NCI-H1048 (cell line): ENCODE measurements at regions not wholly inside any gene's neighbourhood (a gene's known extent, or its start where the extent isn't known, plus 50 kb on each side); places are given as distances from the start of the nearest gene placed in this dataset.
"Not testable (repeated sequence)": the region's sequence is repeated elsewhere in the genome, so short reads cannot be mapped to it uniquely, and the experiment has no call there.

Experiments used
- DNase-seq: peaks from one replicate; lab custom pipeline; 2025; lab: John Stamatoyannopoulos, UW

- no peak for DNase-seq
Observed at GRCh38 chr4:149870008-149870407, 54.4 kb upstream of the IQCM start.

DNA sequence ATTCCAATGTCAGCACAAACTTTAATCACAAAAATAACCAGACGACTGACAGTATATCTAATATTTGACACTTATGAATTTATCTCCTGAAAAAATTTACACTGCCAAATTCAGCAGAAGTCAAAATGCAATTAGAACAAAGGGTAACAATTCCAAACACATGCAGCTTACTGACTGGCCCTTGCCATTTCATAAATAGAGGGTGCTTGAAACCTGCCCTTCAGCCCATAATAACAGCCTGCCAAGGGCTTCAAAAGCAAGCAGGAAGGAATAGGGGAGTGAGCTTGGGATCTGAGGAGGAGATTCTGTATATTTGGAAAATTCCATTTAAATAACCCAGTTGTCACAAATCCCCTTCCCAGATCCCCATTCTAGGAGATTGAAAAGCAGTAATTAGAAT lies 66.1 kb upstream of the IQCM start:
- DNase-seq, result no peak

GRCh38 chr4:149882251-149882650 lies 66.6 kb upstream of the IQCM start:
- no peak for DNase-seq

DNA sequence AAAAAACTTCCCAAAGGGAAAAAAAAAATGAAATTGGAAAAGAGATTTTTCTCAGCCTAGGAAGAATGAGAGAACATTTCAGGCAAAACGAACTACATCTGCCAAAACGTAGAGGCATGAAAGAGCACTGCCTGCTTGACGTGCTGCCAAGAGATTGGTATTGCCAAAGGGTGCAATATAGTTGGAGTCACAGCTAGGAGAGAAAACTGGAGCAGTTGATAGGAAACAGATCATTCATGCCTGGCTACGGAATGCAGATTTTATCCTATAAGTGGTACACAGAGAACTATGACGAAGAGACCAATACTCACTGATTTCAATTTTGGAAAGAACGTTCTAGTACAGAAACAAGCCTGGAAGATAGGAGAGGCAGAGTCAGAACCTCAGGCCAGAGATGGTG lies 68.4 kb upstream of the IQCM start:
- no peak for DNase-seq

DNA sequence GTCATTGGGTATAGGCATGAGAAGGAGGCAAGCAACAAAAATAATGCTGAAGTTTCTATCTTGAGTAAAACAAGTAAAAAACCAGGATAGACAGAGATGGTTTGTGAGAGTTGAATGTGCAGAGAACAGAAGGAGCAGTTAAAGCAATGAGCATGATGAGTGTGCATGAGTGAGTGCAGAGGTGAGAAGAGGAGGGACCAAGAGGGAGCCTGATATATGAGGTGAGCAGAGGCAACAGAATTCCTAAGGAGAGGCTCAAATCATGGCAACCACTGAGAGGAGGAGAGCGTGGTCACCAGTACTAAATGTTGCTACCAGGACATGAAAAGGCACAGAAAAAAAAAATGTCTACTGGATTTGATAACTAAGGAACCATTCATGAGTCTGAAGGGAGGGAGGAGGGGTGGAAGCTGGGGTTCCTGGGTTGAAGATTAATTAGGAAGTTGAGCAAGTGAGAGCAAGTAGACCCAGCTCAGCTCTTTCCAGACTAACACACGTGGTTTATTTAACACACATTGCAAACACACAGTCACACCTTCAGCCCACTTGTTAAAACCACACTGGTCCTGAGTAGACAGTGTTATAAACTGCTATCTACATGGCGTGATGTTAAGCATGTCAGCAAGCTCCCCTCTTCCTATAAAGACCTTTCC lies 69.0 kb upstream of the IQCM start:
- DNase-seq, result no peak

GRCh38 chr4:149885896-149886295 lies 70.3 kb upstream of the IQCM start:
- no peak for DNase-seq

DNA sequence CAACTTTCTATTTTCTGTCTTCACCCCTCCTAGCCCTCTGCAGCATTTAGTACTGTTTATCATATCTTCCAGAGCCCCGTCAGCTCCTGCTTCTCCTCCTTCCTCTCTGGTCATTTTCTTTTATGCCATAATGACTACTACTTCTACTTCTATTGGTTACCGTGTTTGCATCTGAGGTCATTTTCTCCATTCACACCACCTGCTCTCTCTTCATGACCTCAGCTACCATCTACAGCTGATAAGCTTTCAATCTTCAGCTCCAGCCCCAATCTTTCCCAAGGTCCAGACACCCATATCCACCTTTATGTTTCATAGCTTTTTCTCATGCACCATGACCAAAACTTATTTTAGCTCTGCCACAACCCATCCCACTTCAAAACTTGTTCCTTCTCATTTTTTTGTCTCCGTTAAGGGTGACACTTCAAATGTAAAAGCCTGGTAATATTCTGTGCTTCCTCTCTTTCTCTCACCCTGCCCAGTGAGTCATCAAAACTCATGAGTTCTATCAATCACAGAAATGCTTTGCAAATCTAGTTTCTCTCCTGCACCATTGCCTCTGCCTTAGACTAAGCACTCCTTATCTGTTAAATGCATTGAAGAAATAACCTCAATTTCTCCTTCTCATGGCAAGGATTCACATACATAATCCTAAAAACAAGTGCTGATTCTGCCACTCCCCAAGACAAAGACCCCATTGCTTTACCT lies 71.3 kb upstream of the IQCM start:
- DNase-seq, result no peak

- no peak for DNase-seq
Observed at GRCh38 chr4:149889991-149890390, 74.3 kb upstream of the IQCM start.

DNA sequence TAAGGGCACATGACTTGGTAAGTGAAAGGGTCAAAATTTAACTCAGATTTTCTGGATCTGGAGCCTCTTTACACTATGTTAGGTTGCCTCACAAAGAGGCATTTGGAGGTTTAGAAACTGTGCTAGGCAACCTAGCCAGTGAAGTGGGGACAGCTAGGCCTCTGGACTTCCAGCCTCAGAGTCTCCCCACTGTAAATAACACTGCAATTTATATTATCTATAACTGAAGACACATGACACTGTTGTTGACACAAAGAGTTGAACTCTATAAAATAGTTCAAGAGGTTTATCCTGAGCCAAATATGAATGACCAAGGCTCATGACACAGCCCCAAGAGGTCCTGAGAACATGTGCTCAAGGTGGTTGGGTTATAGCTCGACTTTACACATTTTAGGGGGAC lies 74.9 kb upstream of the IQCM start:
- DNase-seq, result no peak

DNA sequence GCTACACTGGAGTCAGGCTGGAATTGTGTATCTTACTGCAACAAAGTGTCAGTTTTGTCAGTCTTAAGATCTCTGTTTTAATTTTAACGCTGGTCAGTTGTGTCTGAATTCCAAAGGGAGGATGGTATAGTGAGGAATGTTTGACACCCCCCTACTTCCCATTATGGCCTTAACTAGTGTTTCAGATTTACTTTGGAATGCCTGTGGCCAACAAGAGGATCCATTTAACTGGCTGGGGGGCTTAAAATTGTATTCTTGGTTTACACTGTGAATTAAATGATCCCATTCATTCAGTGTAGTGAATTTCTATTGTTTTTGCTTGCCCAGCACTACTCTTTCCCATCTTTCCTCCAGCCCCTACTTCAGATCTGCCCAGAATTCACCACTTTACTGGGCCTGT lies 75.8 kb upstream of the IQCM start:
- no peak for DNase-seq

- DNase-seq, result no peak
Observed at GRCh38 chr4:149896432-149896831, 80.8 kb upstream of the IQCM start.

DNA sequence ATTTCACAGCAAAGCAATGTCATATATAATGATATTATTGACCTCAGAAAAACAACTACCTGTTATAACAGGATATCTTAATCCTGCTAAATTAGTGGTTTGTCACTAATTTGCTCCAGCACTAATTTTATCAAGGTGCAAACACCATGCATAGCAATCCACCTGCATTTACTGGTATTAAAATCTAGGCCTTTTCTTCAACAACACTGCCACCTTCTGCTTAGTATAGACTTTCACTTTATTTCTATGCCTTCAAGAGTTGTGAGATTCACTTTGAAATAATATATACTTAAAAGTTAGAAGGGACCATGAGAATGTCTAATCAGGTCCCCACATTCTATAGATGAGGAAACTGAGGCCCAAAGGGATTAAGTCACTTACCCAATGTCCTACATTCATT lies 82.1 kb upstream of the IQCM start:
- DNase-seq, result no peak

DNA sequence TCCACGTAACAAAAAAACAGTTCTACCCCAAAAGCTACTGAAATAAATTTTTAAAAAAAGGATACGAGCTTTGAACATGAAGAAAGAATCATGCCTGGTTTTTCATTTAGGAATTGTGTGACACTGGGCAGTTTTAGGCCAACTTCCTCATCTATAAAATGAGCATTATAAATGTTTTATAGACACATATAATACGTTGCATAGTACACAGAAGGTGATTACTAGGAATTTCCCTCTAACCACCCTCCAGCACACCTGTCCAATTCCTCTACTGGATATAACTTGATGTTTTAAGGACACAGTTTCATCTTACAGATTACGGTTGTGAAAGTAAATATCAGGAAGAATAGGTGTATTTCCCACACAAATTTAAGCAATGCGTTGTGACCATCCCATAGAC lies 85.5 kb upstream of the IQCM start:
- no peak for DNase-seq

- DNase-seq, result no peak
Observed at GRCh38 chr4:149902242-149902641, 86.6 kb upstream of the IQCM start.

DNA sequence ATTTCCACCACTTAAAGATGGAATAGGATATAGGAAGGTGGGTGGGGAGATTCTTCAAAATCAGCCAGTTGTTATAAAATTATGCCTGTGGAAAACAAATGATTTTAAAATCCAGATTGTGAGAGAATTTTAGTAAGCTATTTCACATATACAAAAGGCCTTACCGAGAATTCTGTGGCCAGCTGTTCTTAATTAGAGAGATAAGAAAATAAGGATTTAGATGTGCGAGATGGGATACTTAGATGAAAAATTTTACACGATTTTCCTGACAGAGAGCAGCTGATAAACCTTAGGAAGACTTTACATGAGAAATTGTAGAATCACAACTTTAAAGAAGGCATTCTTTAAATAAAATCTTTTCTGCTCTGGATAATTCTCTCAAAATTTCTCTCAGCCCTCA lies 94.5 kb upstream of the IQCM start:
- no peak for DNase-seq

- no peak for DNase-seq
Observed at GRCh38 chr4:149910604-149911350, 95.1 kb upstream of the IQCM start.

- DNase-seq, result no peak
Observed at GRCh38 chr4:149911354-149911753, 95.7 kb upstream of the IQCM start.

DNA sequence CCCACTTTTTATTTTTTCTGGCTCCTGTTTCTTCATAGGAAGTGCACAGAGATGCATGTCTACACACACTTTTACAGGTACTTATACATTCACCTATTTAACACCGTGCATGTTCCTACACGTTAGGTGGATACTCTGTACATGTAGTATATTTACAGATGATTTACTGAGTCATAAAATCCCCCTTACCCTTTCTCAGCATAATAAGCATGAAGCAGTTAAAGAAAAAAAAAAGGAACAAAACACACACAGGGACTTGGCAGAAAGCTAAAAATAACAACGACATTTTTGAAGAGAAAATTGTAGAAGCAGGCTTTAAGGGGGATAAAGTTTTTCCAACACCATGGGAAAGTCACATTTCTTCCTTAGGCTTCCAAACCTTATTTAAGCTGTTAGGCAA lies 96.4 kb upstream of the IQCM start:
- no peak for DNase-seq

DNA sequence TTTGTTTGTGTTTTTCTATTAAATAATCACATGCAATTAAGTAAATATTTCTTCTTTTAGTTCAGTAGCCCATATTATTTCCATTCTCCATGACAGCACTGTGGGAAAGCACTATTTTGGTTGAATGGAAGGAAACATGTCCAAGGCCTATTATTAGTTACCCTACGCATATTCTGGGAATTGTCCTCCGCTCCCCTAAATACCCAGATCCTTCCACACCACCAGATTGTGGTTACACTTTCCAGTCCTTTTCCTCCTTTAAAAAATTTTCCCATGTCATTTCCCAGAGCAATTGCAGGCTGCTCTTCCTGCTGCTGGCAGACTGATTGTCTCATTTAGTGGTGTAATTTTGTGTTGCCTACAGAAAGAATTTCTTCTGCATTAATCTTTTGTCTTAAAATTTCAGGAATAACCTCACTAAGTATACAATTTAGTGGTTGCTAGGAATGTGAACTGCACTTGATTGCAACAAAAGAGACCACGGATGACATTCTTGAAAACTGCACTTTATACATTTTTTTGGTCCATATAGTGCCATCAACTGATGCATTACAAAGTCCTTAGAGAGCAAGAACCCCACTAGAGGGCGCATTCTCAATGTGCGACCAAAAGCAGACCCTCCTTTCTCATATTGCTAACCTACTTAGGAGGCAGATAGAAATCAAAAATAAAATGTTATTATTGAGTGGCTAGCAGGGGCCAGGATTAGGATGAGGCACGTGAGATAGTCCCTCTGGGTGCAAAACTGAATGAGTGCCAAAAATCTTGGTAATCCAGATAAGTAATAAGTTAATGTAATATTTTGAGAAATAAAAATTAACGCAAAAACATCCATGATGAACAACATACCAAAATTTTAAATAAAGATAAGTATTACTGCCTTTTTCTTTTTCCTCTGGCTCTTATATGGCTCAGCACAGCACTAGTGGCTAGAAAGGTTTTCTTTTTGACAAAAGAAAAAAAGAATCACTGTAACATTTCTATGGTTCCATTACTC lies 98.8 kb upstream of the IQCM start:
- DNase-seq, result no peak

GRCh38 chr4:149915735-149916134 lies 100.1 kb upstream of the IQCM start:
- DNase-seq, result not testable (repeated sequence)

GRCh38 chr4:149923736-149924135 lies 108.1 kb upstream of the IQCM start:
- no peak for DNase-seq

DNA sequence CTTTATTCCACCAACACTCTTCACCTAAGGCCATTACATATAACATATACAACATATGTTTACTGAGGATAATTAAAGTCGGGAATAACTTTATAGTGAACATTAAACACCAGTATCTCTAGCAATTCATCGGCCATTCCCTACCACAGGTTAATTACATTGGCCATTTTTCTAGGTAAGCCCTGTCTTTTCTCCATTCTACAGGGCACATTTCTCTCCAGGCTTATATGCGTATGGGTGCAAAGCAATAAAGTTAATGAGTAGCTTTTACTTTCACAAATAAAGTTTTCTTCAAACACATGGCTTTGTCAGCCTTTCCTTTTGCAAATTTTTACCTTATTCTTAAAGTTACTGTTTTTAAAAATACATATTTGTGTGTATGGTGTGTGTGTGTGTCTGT lies 111.9 kb upstream of the IQCM start:
- DNase-seq, result no peak
